Ovary (tissue), 7 donors: ENCODE measurements at regions not wholly inside any gene's neighbourhood (a gene's known extent, or its start where the extent isn't known, plus 50 kb on each side); places are given as distances from the start of the nearest gene placed in this dataset.

ENCODE experiments used
- DNase-seq, 5 donors: peaks; one replicate each; pipeline ENCODE4 v3.0.0-alpha.2; 2019 to 2020
- H3K27ac ChIP-seq, 2 donors: fragments of 200-600 bp; one replicate each; pipeline versions ENCODE4 v1.5.1 to v1.8.0; 2019 to 2022
- H3K27me3 ChIP-seq: fragments of 200-600 bp; one replicate; pipeline ENCODE4 v1.8.0; 2022
- H3K36me3 ChIP-seq: fragments of 200-600 bp; sonication (generic); one replicate; pipeline ENCODE4 v1.5.1; 2019
- H3K4me1 ChIP-seq: one replicate; pipeline ENCODE4 v1.8.1; 2013; ENCODE audit warnings: mild to moderate bottlenecking, moderate library complexity; ENCODE audit not compliant: insufficient read depth
- H3K4me3 ChIP-seq: fragments of 200-600 bp; sonication (generic); one replicate; pipeline ENCODE4 v1.5.1; 2017
- H3K9me3 ChIP-seq, 2 donors: fragments of 200-600 bp in 1 of 2; sonication (generic) in 1 of 2; one replicate each; pipeline versions ENCODE4 v1.5.1 to v1.8.1; 2013 to 2019; ENCODE audit warnings: mild to moderate bottlenecking in 1 of 2, moderate library complexity in 1 of 2
- CTCF ChIP-seq, 3 donors: fragments of 450-650 bp in 2 of 3; fragments of 200-600 bp in 1 of 3; IDR thresholded peaks; one replicate each; pipeline versions ENCODE4 v1.5.1 to v1.8.0; 2016 to 2022; ENCODE audit warnings: antibody characterized with exemption in 3 of 3, mild to moderate bottlenecking in 1 of 3
- EP300 ChIP-seq: sonication (generic); formaldehyde crosslinking; IDR thresholded peaks from one replicate; pipeline ENCODE4 v1.6.1; 2017; ENCODE audit warnings: antibody characterized with exemption
- POLR2A ChIP-seq: fragments of 450-650 bp; IDR thresholded peaks from one replicate; pipeline ENCODE4 v1.6.1; 2017; ENCODE audit warnings: antibody characterized with exemption, mild to moderate bottlenecking, moderate library complexity
- WGBS, 3 donors: extraction: QIAGEN DNeasy Blood & Tissue Kit in 1 of 3; methylation state at CpG; one replicate each; pipeline versions ENCODE4 v1.1.5 to v1.1.7; 2013 to 2017; 5-methylcytosine and 5-hydroxymethylcytosine counted together
- intact Hi-C, 4 donors: fragments of 100-400 bp; cut with DNase I; formaldehyde crosslinking; loops; one replicate each; pipeline versions ENCODE4 v1.11.0 to v1.15.1; 2022 to 2023
- donor health status: DM: no; HTN: no; CAD: no; lungs with moderate emphysema.
- donor health status: DM: no; HTN: no; CAD: no.
- donor health status: Bipolar disorder and iron deficiency.
- donor health status: DM: no; HTN: no; CAD: no.
- donor health status: DM: yes; HTN: yes; CAD: no.

- Histone ChIP-seq H3K36me3 (no peaks in the 10 kb centered on the region), H3K27me3 (no peaks in the 10 kb centered on the region), H3K9me3 (no peaks in the 10 kb centered on the region), H3K4me1 (no peaks in the 10 kb centered on the region), H3K4me3 (no peak overlapping the region), H3K27ac (no peak overlapping the region)
- no peak for TF ChIP-seq POLR2A
- TF ChIP-seq EP300 = no peak
- no peak for TF ChIP-seq CTCF (IDR thresholded peaks at IDR 0.05)
- DNase-seq = no peak
- intact Hi-C loops = no loop called here
- WGBS, 3 donors = 50 to 59% (median 52%) methylated on average over 3 of the region's 3 CpGs
Observed at GRCh38 chrX:138946926-138947325, 235.4 kb upstream of the FGF13 start.

GRCh38 chrX:138945219-138945618 is 233.7 kb upstream of the FGF13 start:
- DNase-seq = no peak
- intact Hi-C loops = no loop called here
- TF ChIP-seq EP300 = no peak
- no peak for TF ChIP-seq CTCF (IDR thresholded peaks at IDR 0.05)
- no peak for TF ChIP-seq POLR2A
- no peak overlapping the region for H3K27ac ChIP-seq
- H3K9me3 ChIP-seq = no peaks in the 10 kb centered on the region
- no peaks in the 10 kb centered on the region for H3K27me3 ChIP-seq
- no peak overlapping the region for H3K4me3 ChIP-seq
- H3K4me1 ChIP-seq = no peaks in the 10 kb centered on the region
- 64 to 69% (median 68%) methylated on average over 6 of the region's 6 CpGs for WGBS, 3 donors
- H3K36me3 ChIP-seq = no peaks in the 10 kb centered on the region

- Histone ChIP-seq H3K36me3 (no peaks in the 10 kb centered on the region), H3K9me3 (no peaks in the 10 kb centered on the region), H3K27ac (no peak overlapping the region), H3K4me1 (no peaks in the 10 kb centered on the region), H3K4me3 (no peak overlapping the region), H3K27me3 (no peaks in the 10 kb centered on the region)
- TF ChIP-seq EP300 (no peak), POLR2A (no peak), CTCF (IDR thresholded peaks at IDR 0.05) (no peak)
- intact Hi-C loops = no loop called here
- no peak for DNase-seq
Observed at GRCh38 chrX:138939038-138939437, 227.5 kb upstream of the FGF13 start.

- Histone ChIP-seq H3K9me3 (no peaks in the 10 kb centered on the region), H3K36me3 (no peaks in the 10 kb centered on the region), H3K4me3 (no peak overlapping the region), H3K27ac (no peak overlapping the region), H3K4me1 (no peaks in the 10 kb centered on the region), H3K27me3 (no peaks in the 10 kb centered on the region)
- intact Hi-C loops = no loop called here
- TF ChIP-seq POLR2A = no peak
- no peak for TF ChIP-seq EP300
- no peak for TF ChIP-seq CTCF (IDR thresholded peaks at IDR 0.05)
- WGBS, 3 donors = 43 to 67% (median 59%) methylated on average over 1 of the region's 1 CpG
- DNase-seq = no peak
Observed at GRCh38 chrX:138938003-138938402, 226.5 kb upstream of the FGF13 start.

- Histone ChIP-seq H3K9me3 (no peaks in the 10 kb centered on the region), H3K27me3 (no peaks in the 10 kb centered on the region), H3K4me1 (no peaks in the 10 kb centered on the region), H3K4me3 (no peak overlapping the region), H3K27ac (no peak overlapping the region), H3K36me3 (no peaks in the 10 kb centered on the region)
- TF ChIP-seq POLR2A (no peak), CTCF (IDR thresholded peaks at IDR 0.05) (no peak), EP300 (no peak)
- no peak for DNase-seq
- WGBS, 3 donors = 39 to 47% (median 40%) methylated on average over 2 of the region's 2 CpGs
- intact Hi-C loops = no loop called here
Observed at GRCh38 chrX:138931212-138931611, 219.7 kb upstream of the FGF13 start.
